Pulmonary artery endothelial cell (primary cell): ENCODE measurements at regions not wholly inside any gene's neighbourhood (a gene's known extent, or its start where the extent isn't known, plus 50 kb on each side); places are given as distances from the start of the nearest gene placed in this dataset.

Experiments used
- DNase-seq: peaks from one replicate; pipeline ENCODE4 v3.0.0-alpha.2; 2011; ENCODE audit warnings: low read depth, low spot score

DNA sequence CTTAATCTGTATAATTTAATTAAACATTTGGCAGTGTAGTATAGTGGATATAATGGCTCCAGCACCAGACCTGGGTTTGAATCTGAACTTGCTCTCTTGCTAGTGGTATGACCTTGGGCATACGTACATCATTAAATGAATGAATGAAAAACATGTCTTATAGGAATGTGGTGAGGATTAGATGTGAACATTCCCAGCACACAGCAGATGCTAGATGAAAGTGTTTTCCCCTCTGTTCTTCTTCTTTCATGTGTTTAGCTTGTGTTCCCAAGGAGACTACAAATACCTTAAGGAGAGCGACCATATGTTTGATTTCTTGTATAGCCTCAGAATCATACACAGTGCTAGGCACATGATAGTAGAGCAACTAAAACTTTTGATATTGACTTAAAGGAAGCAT, 56.5 kb downstream of the CT47B1 start:
- no peak for DNase-seq

- DNase-seq: no peak
Observed at GRCh38 chrX:120813982-120814381, 61.7 kb downstream of the CT47B1 start.

- DNase-seq: no peak
Observed at GRCh38 chrX:120801426-120801825, 74.2 kb downstream of the CT47B1 start.

GRCh38 chrX:120797188-120797851, 78.3 kb downstream of the CT47B1 start:
- no peak for DNase-seq

- DNase-seq: no peak
Observed at GRCh38 chrX:120795301-120795700, 80.4 kb downstream of the CT47B1 start.

GRCh38 chrX:120794525-120794975, 81.1 kb downstream of the CT47B1 start:
- DNase-seq: peak; percentile 44

DNA sequence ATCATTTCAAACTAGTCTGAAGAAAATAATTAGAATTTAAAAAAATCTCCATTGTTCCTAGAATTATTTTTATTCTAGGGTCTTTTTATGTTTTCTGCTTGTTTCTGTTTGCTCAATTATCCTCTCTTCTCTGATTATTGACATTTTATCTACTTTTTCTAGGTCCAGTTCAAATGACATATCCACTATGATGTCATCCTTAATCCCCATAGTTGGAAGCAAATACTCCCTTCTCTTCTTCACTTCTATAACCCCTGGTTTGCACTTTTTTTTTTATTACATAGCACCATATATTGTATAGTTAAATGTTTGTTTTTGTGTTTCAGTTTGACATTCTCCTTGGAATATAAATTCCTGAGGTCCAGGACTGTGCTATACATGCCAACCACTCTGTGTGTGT, 82.6 kb downstream of the CT47B1 start:
- DNase-seq: no peak

GRCh38 chrX:120791013-120791643, 84.5 kb downstream of the CT47B1 start:
- DNase-seq: peak; percentile 35

GRCh38 chrX:120790552-120790951, 85.1 kb downstream of the CT47B1 start:
- no peak for DNase-seq

DNA sequence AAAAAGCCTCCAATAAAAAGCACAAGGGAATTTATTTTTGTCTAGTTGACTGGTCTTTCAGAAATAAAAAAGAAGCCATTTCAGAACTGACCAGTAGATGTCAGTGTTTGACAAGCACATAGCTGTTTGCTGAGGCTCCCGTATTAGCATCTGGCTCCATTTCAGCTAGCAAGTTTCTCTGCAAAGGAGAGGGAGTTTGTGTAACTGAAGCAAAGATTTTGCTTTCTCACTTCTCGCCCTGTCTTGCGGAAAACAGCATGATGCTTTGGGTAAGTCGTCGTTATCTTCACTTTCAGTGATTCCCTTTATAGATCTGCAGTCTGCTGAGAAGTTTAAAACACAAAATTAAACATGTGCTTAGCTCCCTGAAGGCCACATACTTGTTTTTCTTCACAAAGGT, 85.5 kb downstream of the CT47B1 start:
- DNase-seq: peak; percentile 43

- peak; percentile 33 for DNase-seq
Observed at GRCh38 chrX:120781403-120781802, 94.3 kb downstream of the CT47B1 start.

GRCh38 chrX:120775959-120776358, 99.7 kb downstream of the CT47B1 start:
- no peak for DNase-seq

- no peak for DNase-seq
Observed at GRCh38 chrX:120774606-120775005, 101.1 kb downstream of the CT47B1 start.

DNA sequence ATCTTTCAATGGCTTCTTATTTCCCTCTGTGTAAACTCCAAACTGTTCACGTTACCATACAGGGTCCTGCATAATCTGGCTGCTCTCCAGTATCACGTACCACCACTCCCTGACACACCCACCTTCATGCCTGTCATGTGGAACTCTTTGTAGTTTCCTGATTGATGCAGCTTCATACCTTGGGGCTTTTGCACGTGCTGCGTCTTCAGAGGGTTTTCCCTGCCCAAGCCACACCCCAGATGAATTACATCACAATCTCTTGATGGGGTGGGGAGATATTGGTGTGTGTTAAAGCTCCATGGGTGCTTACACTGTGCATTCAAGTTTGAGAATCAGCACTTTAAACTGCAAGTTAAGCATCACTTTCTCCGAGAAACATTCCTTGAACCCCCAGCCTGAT, 101.9 kb downstream of the CT47B1 start:
- DNase-seq: no peak

DNA sequence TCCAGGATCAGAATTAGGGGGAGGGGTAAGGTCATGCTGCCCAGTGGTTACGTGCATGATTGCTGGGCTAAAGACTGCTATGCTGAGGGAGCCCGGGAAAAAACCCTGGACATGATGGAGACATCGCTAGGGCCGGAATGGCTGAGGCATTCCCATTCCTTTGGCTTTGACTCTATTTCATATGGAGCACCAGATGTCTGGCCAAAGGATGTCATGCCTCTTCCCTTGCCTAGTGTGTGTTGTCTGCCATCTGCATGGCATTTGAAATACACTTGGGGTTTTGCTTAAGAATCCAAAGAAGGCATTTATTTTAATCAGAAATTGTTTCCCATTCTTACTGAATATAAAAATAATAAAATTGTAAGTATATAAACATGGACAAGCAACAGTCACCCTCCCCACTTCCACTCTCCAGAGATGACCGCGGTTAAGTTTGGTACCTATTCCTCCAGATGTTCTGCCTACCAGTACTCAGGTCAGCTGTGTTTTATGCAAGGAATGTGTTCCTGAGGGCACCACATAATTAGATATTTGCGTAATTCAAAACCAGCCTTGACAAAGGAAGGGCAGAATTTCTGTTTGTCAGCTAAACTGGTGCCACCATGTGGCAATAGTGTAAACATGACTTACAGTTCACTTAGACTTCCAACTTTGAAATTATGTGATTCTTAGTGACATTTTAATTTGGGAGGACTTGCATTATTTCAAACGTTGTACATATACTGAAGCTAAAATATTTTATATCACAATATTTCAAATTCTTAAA, 105.9 kb downstream of the CT47B1 start:
- peak; percentile 29 for DNase-seq

DNA sequence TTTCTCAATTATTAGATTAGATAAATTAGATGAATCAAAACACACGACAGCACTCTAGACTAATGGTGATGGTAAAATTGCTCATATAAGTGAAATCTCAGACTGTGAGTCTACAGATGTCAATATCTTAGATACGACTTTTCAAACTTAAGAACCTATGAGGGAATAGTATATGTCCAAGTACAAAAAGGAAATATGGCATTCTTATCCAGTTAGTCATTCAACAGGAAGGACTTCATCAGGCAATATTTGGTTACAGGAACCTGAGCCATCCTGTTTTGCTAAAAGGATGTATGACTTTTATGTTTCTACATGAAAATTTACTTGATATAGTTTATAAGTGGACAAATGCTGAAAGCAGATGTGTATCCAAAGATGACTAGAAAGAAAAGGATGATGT, 107.0 kb downstream of the CT47B1 start:
- peak; percentile 58 for DNase-seq

- DNase-seq: no peak
Observed at GRCh38 chrX:120768254-120768653, 107.4 kb downstream of the CT47B1 start.

DNA sequence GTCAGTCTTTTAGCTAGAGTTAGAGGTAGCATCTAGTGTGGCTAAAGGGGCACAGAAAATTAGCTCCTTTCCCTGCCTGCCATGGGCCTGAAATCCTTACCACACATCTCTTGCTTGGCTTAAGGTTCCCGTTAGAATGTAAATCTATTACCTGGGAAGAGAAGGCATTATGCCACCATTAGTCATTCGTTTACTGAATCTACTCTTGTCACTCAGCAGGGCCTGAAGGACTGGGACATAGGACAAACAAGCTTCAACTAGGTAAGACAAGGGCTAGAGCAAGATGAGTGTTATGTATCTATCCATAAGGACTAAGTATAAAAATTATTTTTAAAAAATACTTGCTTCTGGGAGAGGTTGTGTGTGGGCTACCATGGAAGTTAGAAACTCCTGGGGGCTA, 112.4 kb downstream of the CT47B1 start:
- no peak for DNase-seq

- DNase-seq: no peak
Observed at GRCh38 chrX:120761810-120762209, 113.9 kb downstream of the CT47B1 start.

DNA sequence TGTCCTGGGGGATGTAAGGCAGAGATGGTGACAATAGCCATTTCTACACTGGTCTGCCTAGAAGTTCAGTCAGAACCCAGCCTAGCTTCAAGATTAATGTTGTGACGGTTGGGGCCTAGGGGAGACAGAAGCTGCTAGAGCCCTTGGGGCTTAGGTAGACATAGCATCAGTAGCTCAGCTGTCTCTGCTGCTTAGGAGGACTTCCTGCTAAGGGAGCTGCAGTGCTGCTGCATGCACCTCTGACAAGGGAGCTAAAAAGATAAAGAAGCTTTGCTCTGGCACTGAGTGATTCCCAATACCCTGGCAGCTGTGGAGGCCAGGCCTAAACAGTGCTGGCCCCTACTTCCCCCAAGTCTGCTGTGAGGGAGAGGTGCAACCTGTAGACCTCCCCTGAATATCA, 116.0 kb downstream of the CT47B1 start:
- DNase-seq: no peak

DNA sequence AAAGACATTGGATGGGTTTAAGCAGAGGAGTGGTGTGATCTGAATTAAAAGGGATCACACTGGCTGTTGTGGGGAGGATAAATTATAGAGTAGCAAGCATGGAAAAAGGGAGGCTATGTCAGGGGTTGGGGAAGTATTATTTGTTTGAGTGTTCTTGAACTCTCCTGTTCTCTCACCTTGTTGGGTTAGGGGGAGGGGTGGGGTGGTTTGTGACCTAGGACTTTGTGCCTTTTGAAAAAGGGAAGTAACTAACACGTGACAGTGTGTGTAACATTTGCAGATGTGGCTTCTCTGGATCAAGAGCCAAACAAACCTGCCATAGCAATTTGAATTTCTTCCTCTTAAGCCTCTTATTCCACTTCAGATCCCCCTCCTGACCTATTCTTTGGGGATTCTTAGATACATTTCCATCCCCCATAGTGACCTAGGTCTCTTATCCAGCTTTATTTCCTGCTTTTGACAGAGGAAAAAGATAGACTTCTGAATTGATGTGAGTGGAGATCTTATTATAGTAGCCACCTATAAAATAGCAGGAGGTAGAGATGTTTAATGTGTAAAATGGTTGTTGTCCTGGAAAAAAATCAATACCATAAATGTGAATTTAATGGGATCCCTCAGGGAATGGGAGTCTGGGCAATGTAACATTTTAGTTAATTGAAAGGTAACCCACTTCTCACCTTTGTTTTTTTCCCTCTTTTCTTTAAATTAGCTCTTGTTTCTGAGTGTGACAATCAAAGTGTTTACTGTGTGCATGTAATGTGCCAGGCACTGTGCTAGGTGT, 120.4 kb downstream of the CT47B1 start:
- DNase-seq: no peak
